ENCODE measurements at regions not wholly inside any gene's neighbourhood (a gene's known extent, or its start where the extent isn't known, plus 50 kb on each side); places are given as distances from the start of the nearest gene placed in this dataset.

DNA sequence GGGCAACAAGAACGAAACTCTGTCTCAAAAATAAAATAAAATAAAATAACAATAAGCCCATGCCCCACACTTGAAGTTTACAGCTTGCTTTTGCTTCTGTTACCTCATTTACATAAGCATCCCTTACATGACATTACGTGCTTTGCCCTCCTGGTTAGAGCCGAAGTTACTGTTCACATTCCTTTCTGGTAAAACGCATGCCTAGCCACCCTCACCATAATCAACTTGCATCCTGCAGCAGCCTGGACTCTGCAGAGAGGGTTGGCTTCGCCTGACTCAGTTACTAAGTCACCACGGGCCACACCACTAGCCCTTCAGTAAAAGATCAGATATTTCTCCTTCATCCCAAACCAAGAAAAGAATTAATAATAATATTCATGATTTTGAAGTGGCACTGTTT is 736.0 kb upstream of the AUTS2 start:
- no peak for TF ChIP-seq EZH2 (IDR thresholded peaks at IDR 0.05; ENCODE audit: borderline replicate concordance, low read depth, low read length, severe bottlenecking)
- TF ChIP-seq, protein P1, sequence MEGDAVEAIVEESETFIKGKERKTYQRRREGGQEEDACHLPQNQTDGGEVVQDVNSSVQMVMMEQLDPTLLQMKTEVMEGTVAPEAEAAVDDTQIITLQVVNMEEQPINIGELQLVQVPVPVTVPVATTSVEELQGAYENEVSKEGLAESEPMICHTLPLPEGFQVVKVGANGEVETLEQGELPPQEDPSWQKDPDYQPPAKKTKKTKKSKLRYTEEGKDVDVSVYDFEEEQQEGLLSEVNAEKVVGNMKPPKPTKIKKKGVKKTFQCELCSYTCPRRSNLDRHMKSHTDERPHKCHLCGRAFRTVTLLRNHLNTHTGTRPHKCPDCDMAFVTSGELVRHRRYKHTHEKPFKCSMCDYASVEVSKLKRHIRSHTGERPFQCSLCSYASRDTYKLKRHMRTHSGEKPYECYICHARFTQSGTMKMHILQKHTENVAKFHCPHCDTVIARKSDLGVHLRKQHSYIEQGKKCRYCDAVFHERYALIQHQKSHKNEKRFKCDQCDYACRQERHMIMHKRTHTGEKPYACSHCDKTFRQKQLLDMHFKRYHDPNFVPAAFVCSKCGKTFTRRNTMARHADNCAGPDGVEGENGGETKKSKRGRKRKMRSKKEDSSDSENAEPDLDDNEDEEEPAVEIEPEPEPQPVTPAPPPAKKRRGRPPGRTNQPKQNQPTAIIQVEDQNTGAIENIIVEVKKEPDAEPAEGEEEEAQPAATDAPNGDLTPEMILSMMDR (IDR thresholded peaks at IDR 0.05; ENCODE audit: borderline replicate concordance, extremely low read depth, low read length, poor library complexity, severe bottlenecking) = no peak

All from DND-41 (cell line).